ENCODE measurements at regions not wholly inside any gene's neighbourhood (a gene's known extent, or its start where the extent isn't known, plus 50 kb on each side); places are given as distances from the start of the nearest gene placed in this dataset.
A peak's percentile ranks its signal among the peaks of the same experiment; 100 is the strongest.

DNA sequence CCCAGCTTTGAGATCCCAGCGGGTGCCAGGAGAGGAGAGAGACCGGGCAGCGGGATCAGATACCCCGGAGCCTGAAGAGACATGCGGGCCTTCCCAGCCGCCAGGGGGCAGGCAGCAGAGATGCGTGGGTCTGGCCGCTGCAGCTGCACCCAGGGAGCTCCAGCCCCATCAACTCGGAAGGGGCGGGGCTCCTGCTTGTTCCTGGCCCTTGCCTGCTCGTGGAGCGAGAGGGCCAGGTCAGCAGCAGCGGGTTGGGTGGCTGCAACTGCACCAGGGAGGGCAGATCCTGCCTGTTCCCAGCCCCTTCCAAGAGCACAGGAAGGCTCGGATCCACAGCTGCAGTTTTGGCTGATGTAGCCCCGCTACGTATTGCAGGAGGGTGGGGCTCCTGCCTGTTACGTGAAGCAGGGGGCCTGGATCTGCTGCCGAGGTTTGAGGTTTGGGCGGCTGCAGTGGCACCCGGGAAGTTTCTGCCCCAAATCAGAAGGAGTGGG, 532.8 kb downstream of the RFPL4B start:
- H3K27me3 ChIP-seq (ENCODE audit: control insufficient read depth in 4 of 4, insufficient read depth in 4 of 4, low read length in 3 of 4): no peaks in the 10 kb centered on the region
- H3K9me3 ChIP-seq (ENCODE audit: control insufficient read depth in 4 of 4, low read length in 3 of 4): no peaks in the 10 kb centered on the region
- 69% methylated on average over 20 of the region's 20 CpGs for WGBS
- no peak for DNase-seq (ENCODE audit: low spot score)
- H3K9ac ChIP-seq (ENCODE audit: low read depth in 1 of 2, low read length in 2 of 2): no peak overlapping the region
- peak overlapping the region in 1 of 3 donors; percentile 1 for H3K4me3 ChIP-seq (ENCODE audit: low read depth in 1 of 3, low read length in 3 of 3)
- TF ChIP-seq SP1 (IDR thresholded peaks at IDR 0.05) (no peak), RAD21 (IDR thresholded peaks at IDR 0.05) (peak; percentile 11 to 56)
- no peaks in the 10 kb centered on the region for H3K36me3 ChIP-seq (ENCODE audit: control insufficient read depth in 4 of 4, insufficient read depth in 3 of 4, low read depth in 1 of 4, low read length in 3 of 4)
- H3K27ac ChIP-seq (ENCODE audit: low read depth in 1 of 2, low read length in 2 of 2): no peak overlapping the region
- H3K4me1 ChIP-seq (ENCODE audit: control insufficient read depth in 4 of 4, insufficient read depth in 4 of 4, low read length in 3 of 4): peaks cover 0 to 1% (median 0%) of the 10 kb centered on the region in 4 donors

DNA sequence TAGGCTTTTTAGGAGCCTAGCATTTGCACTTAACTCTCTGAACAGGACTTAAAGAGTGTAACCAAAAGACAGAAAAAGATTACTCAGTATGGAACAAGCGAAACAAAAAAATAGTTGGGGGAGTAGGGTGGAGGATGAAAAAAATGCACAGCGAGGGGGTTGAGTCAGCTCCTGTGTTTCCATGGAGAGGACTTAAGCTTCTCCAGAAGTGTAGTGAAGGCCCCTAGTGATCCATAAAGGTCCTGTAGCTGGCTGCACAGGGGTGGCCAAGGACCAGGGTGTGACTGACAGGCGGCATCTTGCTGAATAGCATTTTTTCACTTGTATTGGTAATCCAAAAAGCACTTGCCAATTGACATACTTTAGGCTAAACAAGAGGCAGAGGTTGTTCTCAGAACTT, 533.9 kb downstream of the RFPL4B start:
- Histone ChIP-seq H3K4me3 (ENCODE audit: low read depth in 1 of 3, low read length in 3 of 3) (no peak overlapping the region), H3K9me3 (ENCODE audit: control insufficient read depth in 4 of 4, low read length in 3 of 4) (no peaks in the 10 kb centered on the region), H3K9ac (ENCODE audit: low read depth in 1 of 2, low read length in 2 of 2) (no peak overlapping the region), H3K4me1 (ENCODE audit: control insufficient read depth in 4 of 4, insufficient read depth in 4 of 4, low read length in 3 of 4) (peaks cover 0 to 1% (median 0%) of the 10 kb centered on the region in 4 donors), H3K27me3 (ENCODE audit: control insufficient read depth in 4 of 4, insufficient read depth in 4 of 4, low read length in 3 of 4) (no peaks in the 10 kb centered on the region), H3K36me3 (ENCODE audit: control insufficient read depth in 4 of 4, insufficient read depth in 3 of 4, low read depth in 1 of 4, low read length in 3 of 4) (no peaks in the 10 kb centered on the region), H3K27ac (ENCODE audit: low read depth in 1 of 2, low read length in 2 of 2) (no peak overlapping the region)
- TF ChIP-seq TAF1 (conservative IDR thresholded peaks at IDR 0.05): no peak
- TF ChIP-seq GABPA (IDR thresholded peaks at IDR 0.05 in 1 of 2, conservative IDR thresholded peaks at IDR 0.05 in 1 of 2): no peak
- TF ChIP-seq NR2F2 (IDR thresholded peaks at IDR 0.05): no peak
- TF ChIP-seq FOXA2 (IDR thresholded peaks at IDR 0.05): no peak
- no peak for DNase-seq (ENCODE audit: low spot score)
- WGBS: 88% methylated on average over 3 of the region's 3 CpGs

DNA sequence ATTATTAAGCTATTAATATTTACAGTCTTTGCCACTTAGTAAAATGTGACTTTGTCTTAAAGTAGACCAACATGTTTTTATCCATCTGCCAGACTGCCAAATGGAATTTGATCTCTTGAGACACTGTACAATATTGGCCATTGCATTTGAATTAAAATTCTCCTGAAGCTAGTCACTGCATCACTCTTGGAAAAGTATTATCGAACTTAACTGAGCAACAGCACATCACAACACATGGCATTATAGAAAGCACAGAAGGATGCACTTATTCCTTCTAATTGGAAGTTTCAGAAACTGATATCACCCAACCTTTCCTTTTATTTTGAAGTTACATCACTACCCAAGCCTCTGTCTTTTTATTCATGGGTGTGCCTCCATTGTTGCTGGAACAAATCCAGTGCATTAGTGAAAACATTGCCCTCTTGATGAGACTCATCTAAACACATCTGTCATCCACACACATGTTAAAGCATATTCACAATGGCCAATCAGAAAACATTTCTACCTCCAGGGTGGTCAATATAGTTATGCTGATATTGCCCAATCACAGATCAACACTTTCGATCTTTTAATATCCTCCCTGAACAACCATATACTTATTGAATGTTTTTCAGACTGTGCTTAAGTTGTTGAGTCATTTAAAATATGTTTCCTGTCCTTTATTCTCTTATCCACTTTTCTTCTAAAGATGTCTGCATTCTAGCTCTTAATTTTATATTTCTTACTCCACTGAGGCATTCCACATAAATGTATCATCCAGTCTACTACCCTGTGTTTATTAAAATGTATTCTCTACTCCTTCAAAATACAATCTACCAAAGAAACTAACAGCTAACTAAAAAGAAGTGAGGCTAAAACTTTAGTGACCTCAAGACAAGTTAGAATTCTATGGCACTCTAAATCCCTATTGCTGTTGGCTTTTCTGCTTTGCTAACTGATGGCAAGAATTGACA, 535.0 kb downstream of the RFPL4B start:
- TF ChIP-seq, protein P1, sequence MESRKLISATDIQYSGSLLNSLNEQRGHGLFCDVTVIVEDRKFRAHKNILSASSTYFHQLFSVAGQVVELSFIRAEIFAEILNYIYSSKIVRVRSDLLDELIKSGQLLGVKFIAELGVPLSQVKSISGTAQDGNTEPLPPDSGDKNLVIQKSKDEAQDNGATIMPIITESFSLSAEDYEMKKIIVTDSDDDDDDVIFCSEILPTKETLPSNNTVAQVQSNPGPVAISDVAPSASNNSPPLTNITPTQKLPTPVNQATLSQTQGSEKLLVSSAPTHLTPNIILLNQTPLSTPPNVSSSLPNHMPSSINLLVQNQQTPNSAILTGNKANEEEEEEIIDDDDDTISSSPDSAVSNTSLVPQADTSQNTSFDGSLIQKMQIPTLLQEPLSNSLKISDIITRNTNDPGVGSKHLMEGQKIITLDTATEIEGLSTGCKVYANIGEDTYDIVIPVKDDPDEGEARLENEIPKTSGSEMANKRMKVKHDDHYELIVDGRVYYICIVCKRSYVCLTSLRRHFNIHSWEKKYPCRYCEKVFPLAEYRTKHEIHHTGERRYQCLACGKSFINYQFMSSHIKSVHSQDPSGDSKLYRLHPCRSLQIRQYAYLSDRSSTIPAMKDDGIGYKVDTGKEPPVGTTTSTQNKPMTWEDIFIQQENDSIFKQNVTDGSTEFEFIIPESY (IDR thresholded peaks at IDR 0.05): no peak
- no peak for TF ChIP-seq EGR1 (IDR thresholded peaks at IDR 0.05; ENCODE audit: low read depth in 2 of 2)
- TF ChIP-seq GABPA (IDR thresholded peaks at IDR 0.05 in 1 of 2, conservative IDR thresholded peaks at IDR 0.05 in 1 of 2): no peak
- no peak for TF ChIP-seq SP1 (IDR thresholded peaks at IDR 0.05)
- TF ChIP-seq, protein P2, sequence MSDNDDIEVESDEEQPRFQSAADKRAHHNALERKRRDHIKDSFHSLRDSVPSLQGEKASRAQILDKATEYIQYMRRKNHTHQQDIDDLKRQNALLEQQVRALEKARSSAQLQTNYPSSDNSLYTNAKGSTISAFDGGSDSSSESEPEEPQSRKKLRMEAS (IDR thresholded peaks at IDR 0.05): no peak
- TF ChIP-seq HNF4A (conservative IDR thresholded peaks at IDR 0.05): no peak
- no peak for TF ChIP-seq YY1 (IDR thresholded peaks at IDR 0.05)
- TF ChIP-seq RXRA (IDR thresholded peaks at IDR 0.05): no peak
- TF ChIP-seq NR2F2 (IDR thresholded peaks at IDR 0.05): no peak
- TF ChIP-seq, protein P3, sequence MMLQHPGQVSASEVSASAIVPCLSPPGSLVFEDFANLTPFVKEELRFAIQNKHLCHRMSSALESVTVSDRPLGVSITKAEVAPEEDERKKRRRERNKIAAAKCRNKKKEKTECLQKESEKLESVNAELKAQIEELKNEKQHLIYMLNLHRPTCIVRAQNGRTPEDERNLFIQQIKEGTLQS (IDR thresholded peaks at IDR 0.05): no peak
- TF ChIP-seq TAF1 (conservative IDR thresholded peaks at IDR 0.05): no peak
- TF ChIP-seq, protein P4, sequence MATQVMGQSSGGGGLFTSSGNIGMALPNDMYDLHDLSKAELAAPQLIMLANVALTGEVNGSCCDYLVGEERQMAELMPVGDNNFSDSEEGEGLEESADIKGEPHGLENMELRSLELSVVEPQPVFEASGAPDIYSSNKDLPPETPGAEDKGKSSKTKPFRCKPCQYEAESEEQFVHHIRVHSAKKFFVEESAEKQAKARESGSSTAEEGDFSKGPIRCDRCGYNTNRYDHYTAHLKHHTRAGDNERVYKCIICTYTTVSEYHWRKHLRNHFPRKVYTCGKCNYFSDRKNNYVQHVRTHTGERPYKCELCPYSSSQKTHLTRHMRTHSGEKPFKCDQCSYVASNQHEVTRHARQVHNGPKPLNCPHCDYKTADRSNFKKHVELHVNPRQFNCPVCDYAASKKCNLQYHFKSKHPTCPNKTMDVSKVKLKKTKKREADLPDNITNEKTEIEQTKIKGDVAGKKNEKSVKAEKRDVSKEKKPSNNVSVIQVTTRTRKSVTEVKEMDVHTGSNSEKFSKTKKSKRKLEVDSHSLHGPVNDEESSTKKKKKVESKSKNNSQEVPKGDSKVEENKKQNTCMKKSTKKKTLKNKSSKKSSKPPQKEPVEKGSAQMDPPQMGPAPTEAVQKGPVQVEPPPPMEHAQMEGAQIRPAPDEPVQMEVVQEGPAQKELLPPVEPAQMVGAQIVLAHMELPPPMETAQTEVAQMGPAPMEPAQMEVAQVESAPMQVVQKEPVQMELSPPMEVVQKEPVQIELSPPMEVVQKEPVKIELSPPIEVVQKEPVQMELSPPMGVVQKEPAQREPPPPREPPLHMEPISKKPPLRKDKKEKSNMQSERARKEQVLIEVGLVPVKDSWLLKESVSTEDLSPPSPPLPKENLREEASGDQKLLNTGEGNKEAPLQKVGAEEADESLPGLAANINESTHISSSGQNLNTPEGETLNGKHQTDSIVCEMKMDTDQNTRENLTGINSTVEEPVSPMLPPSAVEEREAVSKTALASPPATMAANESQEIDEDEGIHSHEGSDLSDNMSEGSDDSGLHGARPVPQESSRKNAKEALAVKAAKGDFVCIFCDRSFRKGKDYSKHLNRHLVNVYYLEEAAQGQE (IDR thresholded peaks at IDR 0.05): no peak
- no peak for TF ChIP-seq FOXA2 (IDR thresholded peaks at IDR 0.05)
- no peak for TF ChIP-seq HNF4G (IDR thresholded peaks at IDR 0.05)
- TF ChIP-seq FOXA1 (IDR thresholded peaks at IDR 0.05): no peak
- no peak for TF ChIP-seq RAD21 (IDR thresholded peaks at IDR 0.05)
- TF ChIP-seq, protein P5, sequence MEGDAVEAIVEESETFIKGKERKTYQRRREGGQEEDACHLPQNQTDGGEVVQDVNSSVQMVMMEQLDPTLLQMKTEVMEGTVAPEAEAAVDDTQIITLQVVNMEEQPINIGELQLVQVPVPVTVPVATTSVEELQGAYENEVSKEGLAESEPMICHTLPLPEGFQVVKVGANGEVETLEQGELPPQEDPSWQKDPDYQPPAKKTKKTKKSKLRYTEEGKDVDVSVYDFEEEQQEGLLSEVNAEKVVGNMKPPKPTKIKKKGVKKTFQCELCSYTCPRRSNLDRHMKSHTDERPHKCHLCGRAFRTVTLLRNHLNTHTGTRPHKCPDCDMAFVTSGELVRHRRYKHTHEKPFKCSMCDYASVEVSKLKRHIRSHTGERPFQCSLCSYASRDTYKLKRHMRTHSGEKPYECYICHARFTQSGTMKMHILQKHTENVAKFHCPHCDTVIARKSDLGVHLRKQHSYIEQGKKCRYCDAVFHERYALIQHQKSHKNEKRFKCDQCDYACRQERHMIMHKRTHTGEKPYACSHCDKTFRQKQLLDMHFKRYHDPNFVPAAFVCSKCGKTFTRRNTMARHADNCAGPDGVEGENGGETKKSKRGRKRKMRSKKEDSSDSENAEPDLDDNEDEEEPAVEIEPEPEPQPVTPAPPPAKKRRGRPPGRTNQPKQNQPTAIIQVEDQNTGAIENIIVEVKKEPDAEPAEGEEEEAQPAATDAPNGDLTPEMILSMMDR (IDR thresholded peaks at IDR 0.05; ENCODE audit: low read depth, low read length, missing input control): no peak
- WGBS: 85% methylated on average over 2 of the region's 2 CpGs
- Histone ChIP-seq H3K27me3 (ENCODE audit: control insufficient read depth in 4 of 4, insufficient read depth in 4 of 4, low read length in 3 of 4) (no peaks in the 10 kb centered on the region), H3K4me1 (ENCODE audit: control insufficient read depth in 4 of 4, insufficient read depth in 4 of 4, low read length in 3 of 4) (peaks cover 0 to 1% (median 0%) of the 10 kb centered on the region in 4 donors), H3K4me3 (ENCODE audit: low read depth in 1 of 3, low read length in 3 of 3) (no peak overlapping the region), H3K9ac (ENCODE audit: low read depth in 1 of 2, low read length in 2 of 2) (no peak overlapping the region), H3K9me3 (ENCODE audit: control insufficient read depth in 4 of 4, low read length in 3 of 4) (no peaks in the 10 kb centered on the region), H3K27ac (ENCODE audit: low read depth in 1 of 2, low read length in 2 of 2) (no peak overlapping the region), H3K36me3 (ENCODE audit: control insufficient read depth in 4 of 4, insufficient read depth in 3 of 4, low read depth in 1 of 4, low read length in 3 of 4) (no peaks in the 10 kb centered on the region)
- DNase-seq (ENCODE audit: low spot score): no peak
